Osteoblast (primary cell): ENCODE measurements at regions not wholly inside any gene's neighbourhood (a gene's known extent, or its start where the extent isn't known, plus 50 kb on each side); places are given as distances from the start of the nearest gene placed in this dataset.

Experiments used
- DNase-seq: peaks from one replicate; pipeline ENCODE4 v3.0.0; 2011; ENCODE audit warnings: low spot score, mixed read lengths; ENCODE audit not compliant: insufficient read length; ENCODE audit errors: missing footprints
- H2AFZ ChIP-seq: 2 replicates; pipeline ENCODE4 v1.6.0; 2011; ENCODE audit warnings: mild to moderate bottlenecking, low read length
- H3K27ac ChIP-seq: 2 replicates; pipeline ENCODE4 v1.5.1; 2011; ENCODE audit warnings: mild to moderate bottlenecking, low read depth, low read length, moderate library complexity
- H3K27me3 ChIP-seq: 2 replicates; pipeline ENCODE4 v1.6.0; 2012; ENCODE audit warnings: mild to moderate bottlenecking, control low read depth, inconsistent platforms, low read length, moderate library complexity; ENCODE audit not compliant: insufficient read depth
- H3K36me3 ChIP-seq: 2 replicates; pipeline ENCODE4 v1.5.1; 2011; ENCODE audit warnings: mild to moderate bottlenecking, low read length, control low read depth, moderate library complexity; ENCODE audit not compliant: insufficient read depth
- H3K4me1 ChIP-seq: 2 replicates; pipeline ENCODE4 v1.5.1; 2011; ENCODE audit warnings: mild to moderate bottlenecking, low read length, control low read depth, moderate library complexity; ENCODE audit not compliant: insufficient read depth
- H3K4me2 ChIP-seq: 2 replicates; pipeline ENCODE4 v1.6.0; 2011; ENCODE audit warnings: mild to moderate bottlenecking, low read length; ENCODE audit not compliant: insufficient read depth
- H3K4me3 ChIP-seq: fragments of 200-600 bp; sonication (generic); 3 replicates; pipeline ENCODE4 v1.5.1; 2012; ENCODE audit warnings: mild to moderate bottlenecking, low read length, inconsistent platforms; ENCODE audit not compliant: insufficient read depth
- H3K79me2 ChIP-seq: 2 replicates; pipeline ENCODE4 v1.6.0; 2012; ENCODE audit warnings: mild to moderate bottlenecking, low read length, control low read depth, inconsistent platforms; ENCODE audit not compliant: insufficient read depth
- H3K9me3 ChIP-seq: 2 replicates; pipeline ENCODE4 v1.5.1; 2011; ENCODE audit warnings: low read depth, low read length, control low read depth
- H4K20me1 ChIP-seq: 2 replicates; pipeline ENCODE4 v1.6.0; 2012; ENCODE audit warnings: mild to moderate bottlenecking, low read length, control low read depth; ENCODE audit not compliant: insufficient read depth
- CTCF ChIP-seq: IDR thresholded peaks from 2 replicates; pipeline ENCODE4 v1.5.1; 2011; ENCODE audit warnings: mild to moderate bottlenecking, low read depth, low read length, moderate library complexity; ENCODE audit errors: extremely low read depth

GRCh38 chr4:34372815-34373214 lies 1871.5 kb downstream of the ARAP2 start:
- H3K4me2 ChIP-seq: no peak overlapping the region
- no peaks in the 10 kb centered on the region for H3K4me1 ChIP-seq
- no peaks in the 10 kb centered on the region for H3K36me3 ChIP-seq
- DNase-seq: no peak
- no peak overlapping the region for H2AFZ ChIP-seq
- H3K79me2 ChIP-seq: no peaks in the 10 kb centered on the region
- no peaks in the 10 kb centered on the region for H4K20me1 ChIP-seq
- no peaks in the 10 kb centered on the region for H3K9me3 ChIP-seq
- no peaks in the 10 kb centered on the region for H3K27me3 ChIP-seq
- TF ChIP-seq CTCF: no peak
- H3K27ac ChIP-seq: no peak overlapping the region
- H3K4me3 ChIP-seq: no peak overlapping the region

DNA sequence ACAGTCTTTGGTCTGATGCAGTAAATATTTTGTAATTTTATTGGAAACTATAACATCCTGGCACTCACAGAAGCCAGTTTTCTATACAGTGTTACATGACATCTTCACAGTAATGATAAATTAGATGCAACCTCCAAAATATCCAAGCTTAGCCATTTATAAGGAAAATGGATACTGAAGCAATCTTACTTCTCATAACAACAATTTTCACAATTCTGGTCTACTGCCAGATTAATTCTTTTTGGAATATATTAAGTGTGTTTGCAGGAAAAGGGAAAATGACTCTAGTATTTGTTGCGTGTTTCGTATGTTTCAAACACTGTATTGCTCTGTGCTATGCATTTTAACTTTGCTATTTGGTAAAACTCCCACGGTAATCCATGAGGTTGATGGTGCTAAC lies 1870.9 kb downstream of the ARAP2 start:
- H2AFZ ChIP-seq: no peak overlapping the region
- H3K36me3 ChIP-seq: no peaks in the 10 kb centered on the region
- H3K27me3 ChIP-seq: no peaks in the 10 kb centered on the region
- H3K4me3 ChIP-seq: no peak overlapping the region
- H3K27ac ChIP-seq: no peak overlapping the region
- TF ChIP-seq CTCF: no peak
- no peaks in the 10 kb centered on the region for H3K79me2 ChIP-seq
- no peaks in the 10 kb centered on the region for H3K4me1 ChIP-seq
- no peaks in the 10 kb centered on the region for H3K9me3 ChIP-seq
- H3K4me2 ChIP-seq: no peak overlapping the region
- H4K20me1 ChIP-seq: no peaks in the 10 kb centered on the region
- DNase-seq: no peak

GRCh38 chr4:34412233-34412632 lies 1832.1 kb downstream of the ARAP2 start:
- Histone ChIP-seq H3K9me3 (peaks cover 3% of the 10 kb centered on the region), H3K4me3 (no peak overlapping the region), H3K4me2 (no peak overlapping the region), H4K20me1 (no peaks in the 10 kb centered on the region), H3K79me2 (no peaks in the 10 kb centered on the region), H3K4me1 (no peaks in the 10 kb centered on the region), H3K27me3 (no peaks in the 10 kb centered on the region), H3K36me3 (no peaks in the 10 kb centered on the region), H2AFZ (no peak overlapping the region), H3K27ac (no peak overlapping the region)
- TF ChIP-seq CTCF: no peak
- peak; percentile 53 for DNase-seq

DNA sequence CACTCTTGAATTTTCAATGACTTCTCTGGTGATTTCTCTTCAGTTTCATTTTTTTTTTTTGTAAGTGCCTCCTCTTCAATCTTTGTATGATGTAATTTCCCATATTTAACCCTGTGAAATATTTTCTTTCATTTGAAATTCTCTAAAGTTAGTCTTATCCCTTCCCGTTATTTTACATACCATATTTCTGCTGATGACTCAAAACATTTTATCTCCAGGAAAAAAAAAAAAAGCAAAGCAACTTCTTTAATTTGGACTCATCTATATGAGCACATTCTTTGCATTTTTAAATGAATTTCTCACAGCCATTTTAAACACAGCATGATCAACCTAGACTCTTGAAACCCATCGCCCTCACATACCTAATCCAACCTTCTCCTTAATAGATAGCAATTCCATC lies 1831.4 kb downstream of the ARAP2 start:
- Histone ChIP-seq H3K27me3 (no peaks in the 10 kb centered on the region), H2AFZ (no peak overlapping the region), H3K36me3 (no peaks in the 10 kb centered on the region), H3K4me2 (no peak overlapping the region), H3K27ac (no peak overlapping the region), H3K4me1 (no peaks in the 10 kb centered on the region), H3K79me2 (no peaks in the 10 kb centered on the region), H3K9me3 (peaks cover 3% of the 10 kb centered on the region), H3K4me3 (no peak overlapping the region), H4K20me1 (no peaks in the 10 kb centered on the region)
- no peak for TF ChIP-seq CTCF
- no peak for DNase-seq
